D721Med (cell line): ENCODE measurements at regions not wholly inside any gene's neighbourhood (a gene's known extent, or its start where the extent isn't known, plus 50 kb on each side); places are given as distances from the start of the nearest gene placed in this dataset.

Experiments used
- DNase-seq: peaks from one replicate; pipeline ENCODE4 v3.0.0; 2011; ENCODE audit warnings: low spot score; ENCODE audit not compliant: insufficient read length
- FAIRE-seq: peaks from 2 replicates; lab custom pipeline; 2011; peaks lifted over from hg19 to GRCh38; lab: Jason Lieb, UNC
- CTCF ChIP-seq: IDR thresholded peaks from 2 replicates; pipeline ENCODE4 v1.5.1; 2012; ENCODE audit warnings: mild to moderate bottlenecking, control low read depth; ENCODE audit not compliant: insufficient read depth; ENCODE audit errors: missing control alignments

GRCh38 chr5:125870256-125870655, 553.0 kb upstream of the GRAMD2B start:
- no peak for TF ChIP-seq CTCF
- FAIRE-seq (peak; percentile 96), DNase-seq (peak; percentile 9)

- DNase-seq = no peak
- FAIRE-seq = no peak
- TF ChIP-seq CTCF = no peak
Measured at GRCh38 chr5:125874057-125874456, 549.2 kb upstream of the GRAMD2B start.

- no peak for DNase-seq
- TF ChIP-seq CTCF = no peak
- FAIRE-seq = no peak
Measured at GRCh38 chr5:125874717-125875116, 548.5 kb upstream of the GRAMD2B start.

GRCh38 chr5:125877248-125877647, 546.0 kb upstream of the GRAMD2B start:
- no peak for DNase-seq
- TF ChIP-seq CTCF = no peak
- FAIRE-seq = no peak

- DNase-seq (no peak), FAIRE-seq (no peak)
- TF ChIP-seq CTCF = no peak
Measured at GRCh38 chr5:125882061-125882460, 541.1 kb upstream of the GRAMD2B start.

GRCh38 chr5:125883223-125883622, 540.0 kb upstream of the GRAMD2B start:
- TF ChIP-seq CTCF = no peak
- FAIRE-seq (no peak), DNase-seq (no peak)

GRCh38 chr5:125888358-125888757, 534.9 kb upstream of the GRAMD2B start:
- no peak for TF ChIP-seq CTCF
- DNase-seq = no peak
- FAIRE-seq = no peak
